ENCODE measurements at regions not wholly inside any gene's neighbourhood (a gene's known extent, or its start where the extent isn't known, plus 50 kb on each side); places are given as distances from the start of the nearest gene placed in this dataset.

- Mint-ChIP-seq H3K4me1 (peaks cover 6% of the 10 kb centered on the region; the same call in 1 of the 2 replicates), H3K9me3 (no peaks in the 10 kb centered on the region), H3K27ac (no peak overlapping the region), H3K36me3 (no peaks in the 10 kb centered on the region), H3K27me3 (ENCODE audit: low read depth) (peaks cover 19% of the 10 kb centered on the region), H3K4me3 (no peak overlapping the region)
- ChIA-PET POLR2A (interaction anchor here (0.6 kb wide), 1 partner anchor 297 kb away, joined by 4 read pairs; no protein-coding TSS in a partner anchor), CTCF (interaction anchor here (0.6 to 1.9 kb wide), 3 partner anchors 91 to 806 kb away, joined by 3 to 7 read pairs (median 4); no protein-coding TSS in a partner anchor)
- no peak for ATAC-seq
- no peak for DNase-seq (ENCODE audit: low spot score)
- no peak for TF ChIP-seq CBFB (CRISPR knock-in tag; IDR thresholded peaks at IDR 0.05; ENCODE audit: low read depth)
- no peak for TF ChIP-seq NFATC4 (CRISPR knock-in tag; IDR thresholded peaks at IDR 0.05)
- no peak for TF ChIP-seq ELF4 (CRISPR knock-in tag; IDR thresholded peaks at IDR 0.05; ENCODE audit: low read depth)
- TF ChIP-seq ZNF317 (CRISPR knock-in tag; IDR thresholded peaks at IDR 0.05; ENCODE audit: borderline replicate concordance, low read depth): no peak
- TF ChIP-seq JAZF1 (CRISPR knock-in tag; IDR thresholded peaks at IDR 0.05): no peak
- TF ChIP-seq, protein P1, sequence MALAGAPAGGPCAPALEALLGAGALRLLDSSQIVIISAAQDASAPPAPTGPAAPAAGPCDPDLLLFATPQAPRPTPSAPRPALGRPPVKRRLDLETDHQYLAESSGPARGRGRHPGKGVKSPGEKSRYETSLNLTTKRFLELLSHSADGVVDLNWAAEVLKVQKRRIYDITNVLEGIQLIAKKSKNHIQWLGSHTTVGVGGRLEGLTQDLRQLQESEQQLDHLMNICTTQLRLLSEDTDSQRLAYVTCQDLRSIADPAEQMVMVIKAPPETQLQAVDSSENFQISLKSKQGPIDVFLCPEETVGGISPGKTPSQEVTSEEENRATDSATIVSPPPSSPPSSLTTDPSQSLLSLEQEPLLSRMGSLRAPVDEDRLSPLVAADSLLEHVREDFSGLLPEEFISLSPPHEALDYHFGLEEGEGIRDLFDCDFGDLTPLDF (CRISPR knock-in tag; IDR thresholded peaks at IDR 0.05): no peak
- no peak for TF ChIP-seq TCF7 (CRISPR knock-in tag; IDR thresholded peaks at IDR 0.05; ENCODE audit: low read depth)
Measured at GRCh38 chr7:131949659-131950058, 393.2 kb upstream of the PODXL start.

DNA sequence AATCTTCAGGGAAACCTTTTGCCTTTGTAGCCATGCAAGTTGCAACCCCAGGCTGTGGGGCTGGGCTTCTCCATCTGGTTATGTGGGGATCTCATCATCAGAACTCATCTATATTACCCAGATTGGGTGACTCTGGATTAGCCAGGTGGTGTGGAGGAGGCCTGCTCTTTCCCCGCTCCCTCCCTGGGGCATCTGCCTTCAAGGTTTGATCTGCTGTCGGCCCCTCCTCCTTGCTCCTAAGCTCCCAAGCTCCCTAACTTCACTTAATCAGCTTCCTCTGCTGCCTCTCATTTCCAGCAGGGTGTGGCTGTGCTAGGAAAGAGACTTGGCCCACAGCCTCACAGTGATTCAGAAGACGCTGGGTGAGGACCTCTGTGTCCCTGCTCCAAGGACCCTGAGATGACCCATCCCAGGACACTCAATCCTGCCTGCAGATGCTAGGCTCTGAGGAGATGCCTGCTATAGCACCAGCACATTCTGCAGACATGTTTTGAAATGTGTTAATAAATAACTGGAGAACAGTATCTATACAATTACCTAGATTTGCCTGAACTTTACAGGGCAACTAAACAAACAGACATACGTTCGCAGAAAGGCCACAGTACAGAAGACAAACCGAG lies 392.1 kb upstream of the PODXL start:
- H3K27ac Mint-ChIP-seq: no peak overlapping the region
- ChIA-PET CTCF (interaction anchor here (1.8 to 2.2 kb wide), 2 partner anchors 259 to 303 kb away, joined by 7 to 8 read pairs; no protein-coding TSS in a partner anchor), POLR2A (no interaction called here)
- ATAC-seq (no peak), DNase-seq (ENCODE audit: low spot score) (no peak)
- peaks cover 30% of the 10 kb centered on the region for H3K27me3 Mint-ChIP-seq (ENCODE audit: low read depth)
- H3K9me3 Mint-ChIP-seq: no peaks in the 10 kb centered on the region
- H3K36me3 Mint-ChIP-seq: no peaks in the 10 kb centered on the region
- no peak overlapping the region for H3K4me3 Mint-ChIP-seq
- H3K4me1 Mint-ChIP-seq: peaks cover 6% of the 10 kb centered on the region; the same call in 1 of the 2 replicates
- TF ChIP-seq, protein P2, sequence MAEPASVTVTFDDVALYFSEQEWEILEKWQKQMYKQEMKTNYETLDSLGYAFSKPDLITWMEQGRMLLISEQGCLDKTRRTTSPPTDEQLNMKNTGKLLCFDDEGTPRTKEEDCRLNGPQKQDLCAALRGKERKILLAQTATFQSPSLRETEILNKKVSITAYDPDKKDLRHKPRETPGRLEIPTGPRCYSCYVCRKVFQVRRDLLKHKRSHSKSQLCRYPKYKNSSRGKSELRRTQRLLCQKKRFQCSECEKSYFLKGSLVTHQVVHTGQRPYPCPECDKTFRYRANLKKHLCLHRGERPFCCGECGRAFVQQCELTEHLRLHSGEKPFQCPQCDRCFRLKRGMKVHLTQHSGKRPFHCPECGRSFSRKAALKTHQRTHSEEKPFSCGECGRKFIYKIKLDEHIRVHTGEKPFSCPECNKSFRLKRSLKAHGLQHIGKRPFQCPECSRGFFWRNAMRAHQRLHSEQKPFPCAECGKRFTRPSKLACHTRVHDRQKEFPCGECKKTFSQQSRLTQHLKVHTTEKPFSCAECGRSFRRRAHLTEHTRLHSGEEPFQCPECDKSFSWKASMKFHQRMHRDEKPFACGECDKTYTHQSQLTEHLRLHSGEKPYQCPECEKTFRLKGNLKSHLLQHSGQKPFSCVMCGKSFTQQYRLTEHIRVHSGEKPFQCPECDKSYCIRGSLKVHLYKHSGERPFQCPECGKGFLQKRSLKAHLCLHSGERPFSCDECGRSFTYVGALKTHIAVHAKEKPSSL (CRISPR knock-in tag; conservative IDR thresholded peaks at IDR 0.05): no peak
- TF ChIP-seq SP1 (CRISPR knock-in tag; conservative IDR thresholded peaks at IDR 0.05): no peak
- TF ChIP-seq NFE2L1 (CRISPR knock-in tag; IDR thresholded peaks at IDR 0.05): no peak
- no peak for TF ChIP-seq EMX1 (CRISPR knock-in tag; IDR thresholded peaks at IDR 0.05)
- TF ChIP-seq MXD4 (CRISPR knock-in tag; IDR thresholded peaks at IDR 0.05; ENCODE audit: borderline replicate concordance): no peak
- TF ChIP-seq, protein P3, sequence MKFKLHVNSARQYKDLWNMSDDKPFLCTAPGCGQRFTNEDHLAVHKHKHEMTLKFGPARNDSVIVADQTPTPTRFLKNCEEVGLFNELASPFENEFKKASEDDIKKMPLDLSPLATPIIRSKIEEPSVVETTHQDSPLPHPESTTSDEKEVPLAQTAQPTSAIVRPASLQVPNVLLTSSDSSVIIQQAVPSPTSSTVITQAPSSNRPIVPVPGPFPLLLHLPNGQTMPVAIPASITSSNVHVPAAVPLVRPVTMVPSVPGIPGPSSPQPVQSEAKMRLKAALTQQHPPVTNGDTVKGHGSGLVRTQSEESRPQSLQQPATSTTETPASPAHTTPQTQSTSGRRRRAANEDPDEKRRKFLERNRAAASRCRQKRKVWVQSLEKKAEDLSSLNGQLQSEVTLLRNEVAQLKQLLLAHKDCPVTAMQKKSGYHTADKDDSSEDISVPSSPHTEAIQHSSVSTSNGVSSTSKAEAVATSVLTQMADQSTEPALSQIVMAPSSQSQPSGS (CRISPR knock-in tag; IDR thresholded peaks at IDR 0.05; ENCODE audit: borderline replicate concordance, low read depth): no peak
- TF ChIP-seq, protein P4, sequence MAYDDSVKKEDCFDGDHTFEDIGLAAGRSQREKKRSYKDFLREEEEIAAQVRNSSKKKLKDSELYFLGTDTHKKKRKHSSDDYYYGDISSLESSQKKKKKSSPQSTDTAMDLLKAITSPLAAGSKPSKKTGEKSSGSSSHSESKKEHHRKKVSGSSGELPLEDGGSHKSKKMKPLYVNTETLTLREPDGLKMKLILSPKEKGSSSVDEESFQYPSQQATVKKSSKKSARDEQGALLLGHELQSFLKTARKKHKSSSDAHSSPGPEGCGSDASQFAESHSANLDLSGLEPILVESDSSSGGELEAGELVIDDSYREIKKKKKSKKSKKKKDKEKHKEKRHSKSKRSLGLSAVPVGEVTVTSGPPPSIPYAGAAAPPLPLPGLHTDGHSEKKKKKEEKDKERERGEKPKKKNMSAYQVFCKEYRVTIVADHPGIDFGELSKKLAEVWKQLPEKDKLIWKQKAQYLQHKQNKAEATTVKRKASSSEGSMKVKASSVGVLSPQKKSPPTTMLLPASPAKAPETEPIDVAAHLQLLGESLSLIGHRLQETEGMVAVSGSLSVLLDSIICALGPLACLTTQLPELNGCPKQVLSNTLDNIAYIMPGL (CRISPR knock-in tag; IDR thresholded peaks at IDR 0.05): no peak
- no peak for TF ChIP-seq ELF4 (CRISPR knock-in tag; IDR thresholded peaks at IDR 0.05; ENCODE audit: low read depth)
- no peak for TF ChIP-seq AR (CRISPR knock-in tag; IDR thresholded peaks at IDR 0.05)
- TF ChIP-seq PRDM15 (CRISPR knock-in tag; IDR thresholded peaks at IDR 0.05): no peak
- TF ChIP-seq, protein P5, sequence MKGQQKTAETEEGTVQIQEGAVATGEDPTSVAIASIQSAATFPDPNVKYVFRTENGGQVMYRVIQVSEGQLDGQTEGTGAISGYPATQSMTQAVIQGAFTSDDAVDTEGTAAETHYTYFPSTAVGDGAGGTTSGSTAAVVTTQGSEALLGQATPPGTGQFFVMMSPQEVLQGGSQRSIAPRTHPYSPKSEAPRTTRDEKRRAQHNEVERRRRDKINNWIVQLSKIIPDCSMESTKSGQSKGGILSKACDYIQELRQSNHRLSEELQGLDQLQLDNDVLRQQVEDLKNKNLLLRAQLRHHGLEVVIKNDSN (CRISPR knock-in tag; IDR thresholded peaks at IDR 0.05): no peak
- no peak for TF ChIP-seq ZBTB43 (CRISPR knock-in tag; IDR thresholded peaks at IDR 0.05)
- no peak for TF ChIP-seq FOXK1 (CRISPR knock-in tag; IDR thresholded peaks at IDR 0.05)
